ENCODE measurements at regions not wholly inside any gene's neighbourhood (a gene's known extent, or its start where the extent isn't known, plus 50 kb on each side); places are given as distances from the start of the nearest gene placed in this dataset.

DNA sequence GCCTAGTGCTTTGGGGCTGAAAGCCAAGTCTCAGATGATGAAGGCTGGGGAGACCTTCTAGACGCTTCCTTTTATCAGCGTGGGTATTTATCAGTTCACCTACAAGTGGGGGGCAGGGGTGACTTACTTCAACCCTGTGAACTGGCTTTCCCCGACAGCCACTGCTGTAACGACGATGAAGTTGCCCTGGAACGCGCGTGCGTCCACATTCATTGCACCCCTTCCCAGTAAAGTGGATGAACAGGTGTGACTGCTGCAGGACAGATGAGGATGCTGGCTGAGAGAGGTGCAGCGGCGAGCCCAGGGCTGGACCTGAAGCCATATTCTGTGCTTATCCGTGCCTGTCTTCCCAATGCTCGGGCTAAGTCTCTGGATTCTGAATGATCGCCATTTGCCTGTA lies 1122.3 kb downstream of the TBC1D22A start (continued):
- TF ChIP-seq, protein P1, sequence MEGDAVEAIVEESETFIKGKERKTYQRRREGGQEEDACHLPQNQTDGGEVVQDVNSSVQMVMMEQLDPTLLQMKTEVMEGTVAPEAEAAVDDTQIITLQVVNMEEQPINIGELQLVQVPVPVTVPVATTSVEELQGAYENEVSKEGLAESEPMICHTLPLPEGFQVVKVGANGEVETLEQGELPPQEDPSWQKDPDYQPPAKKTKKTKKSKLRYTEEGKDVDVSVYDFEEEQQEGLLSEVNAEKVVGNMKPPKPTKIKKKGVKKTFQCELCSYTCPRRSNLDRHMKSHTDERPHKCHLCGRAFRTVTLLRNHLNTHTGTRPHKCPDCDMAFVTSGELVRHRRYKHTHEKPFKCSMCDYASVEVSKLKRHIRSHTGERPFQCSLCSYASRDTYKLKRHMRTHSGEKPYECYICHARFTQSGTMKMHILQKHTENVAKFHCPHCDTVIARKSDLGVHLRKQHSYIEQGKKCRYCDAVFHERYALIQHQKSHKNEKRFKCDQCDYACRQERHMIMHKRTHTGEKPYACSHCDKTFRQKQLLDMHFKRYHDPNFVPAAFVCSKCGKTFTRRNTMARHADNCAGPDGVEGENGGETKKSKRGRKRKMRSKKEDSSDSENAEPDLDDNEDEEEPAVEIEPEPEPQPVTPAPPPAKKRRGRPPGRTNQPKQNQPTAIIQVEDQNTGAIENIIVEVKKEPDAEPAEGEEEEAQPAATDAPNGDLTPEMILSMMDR (conservative IDR thresholded peaks at IDR 0.05; ENCODE audit: low read depth in 2 of 2): no peak
- TF ChIP-seq EZH2phosphoT487 (IDR thresholded peaks at IDR 0.05; ENCODE audit: unreplicated experiment) (no peak), STAT1 (IDR thresholded peaks at IDR 0.05; ENCODE audit: unreplicated experiment) (no peak), ZNF114 (CRISPR knock-in tag; IDR thresholded peaks at IDR 0.05) (no peak), JUNB (IDR thresholded peaks at IDR 0.05; ENCODE audit: unreplicated experiment) (no peak), NANOG (IDR thresholded peaks at IDR 0.05; ENCODE audit: borderline replicate concordance) (no peak)
- TF ChIP-seq, protein P2, sequence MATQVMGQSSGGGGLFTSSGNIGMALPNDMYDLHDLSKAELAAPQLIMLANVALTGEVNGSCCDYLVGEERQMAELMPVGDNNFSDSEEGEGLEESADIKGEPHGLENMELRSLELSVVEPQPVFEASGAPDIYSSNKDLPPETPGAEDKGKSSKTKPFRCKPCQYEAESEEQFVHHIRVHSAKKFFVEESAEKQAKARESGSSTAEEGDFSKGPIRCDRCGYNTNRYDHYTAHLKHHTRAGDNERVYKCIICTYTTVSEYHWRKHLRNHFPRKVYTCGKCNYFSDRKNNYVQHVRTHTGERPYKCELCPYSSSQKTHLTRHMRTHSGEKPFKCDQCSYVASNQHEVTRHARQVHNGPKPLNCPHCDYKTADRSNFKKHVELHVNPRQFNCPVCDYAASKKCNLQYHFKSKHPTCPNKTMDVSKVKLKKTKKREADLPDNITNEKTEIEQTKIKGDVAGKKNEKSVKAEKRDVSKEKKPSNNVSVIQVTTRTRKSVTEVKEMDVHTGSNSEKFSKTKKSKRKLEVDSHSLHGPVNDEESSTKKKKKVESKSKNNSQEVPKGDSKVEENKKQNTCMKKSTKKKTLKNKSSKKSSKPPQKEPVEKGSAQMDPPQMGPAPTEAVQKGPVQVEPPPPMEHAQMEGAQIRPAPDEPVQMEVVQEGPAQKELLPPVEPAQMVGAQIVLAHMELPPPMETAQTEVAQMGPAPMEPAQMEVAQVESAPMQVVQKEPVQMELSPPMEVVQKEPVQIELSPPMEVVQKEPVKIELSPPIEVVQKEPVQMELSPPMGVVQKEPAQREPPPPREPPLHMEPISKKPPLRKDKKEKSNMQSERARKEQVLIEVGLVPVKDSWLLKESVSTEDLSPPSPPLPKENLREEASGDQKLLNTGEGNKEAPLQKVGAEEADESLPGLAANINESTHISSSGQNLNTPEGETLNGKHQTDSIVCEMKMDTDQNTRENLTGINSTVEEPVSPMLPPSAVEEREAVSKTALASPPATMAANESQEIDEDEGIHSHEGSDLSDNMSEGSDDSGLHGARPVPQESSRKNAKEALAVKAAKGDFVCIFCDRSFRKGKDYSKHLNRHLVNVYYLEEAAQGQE (IDR thresholded peaks at IDR 0.05; ENCODE audit: unreplicated experiment): no peak
- TF ChIP-seq, protein P3, sequence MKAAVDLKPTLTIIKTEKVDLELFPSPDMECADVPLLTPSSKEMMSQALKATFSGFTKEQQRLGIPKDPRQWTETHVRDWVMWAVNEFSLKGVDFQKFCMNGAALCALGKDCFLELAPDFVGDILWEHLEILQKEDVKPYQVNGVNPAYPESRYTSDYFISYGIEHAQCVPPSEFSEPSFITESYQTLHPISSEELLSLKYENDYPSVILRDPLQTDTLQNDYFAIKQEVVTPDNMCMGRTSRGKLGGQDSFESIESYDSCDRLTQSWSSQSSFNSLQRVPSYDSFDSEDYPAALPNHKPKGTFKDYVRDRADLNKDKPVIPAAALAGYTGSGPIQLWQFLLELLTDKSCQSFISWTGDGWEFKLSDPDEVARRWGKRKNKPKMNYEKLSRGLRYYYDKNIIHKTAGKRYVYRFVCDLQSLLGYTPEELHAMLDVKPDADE (IDR thresholded peaks at IDR 0.05): no peak

DNA sequence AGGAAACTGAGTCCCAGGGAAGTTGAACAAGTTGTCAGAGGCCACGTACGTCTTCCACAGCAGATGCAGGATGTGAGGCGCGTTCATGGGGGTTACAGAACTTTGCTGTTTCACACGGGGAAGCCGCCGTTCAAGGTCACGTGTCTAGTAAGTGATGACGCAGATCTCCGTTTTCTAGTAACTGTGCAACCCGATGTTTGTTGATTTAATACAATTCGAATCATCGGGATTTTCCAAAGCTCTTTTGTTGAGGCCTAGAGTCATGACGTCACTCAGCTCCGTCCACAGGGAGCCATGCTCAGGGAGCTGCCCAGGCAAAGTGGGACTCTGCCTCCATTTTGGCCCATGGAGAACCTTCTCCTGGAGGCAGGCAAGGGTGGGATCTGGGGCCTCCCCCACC lies 1121.8 kb downstream of the TBC1D22A start:
- Mint-ChIP-seq H3K4me3 (no peak overlapping the region), H3K27me3 (ENCODE audit: insufficient read depth, low read depth, poor library complexity) (peaks cover 3% of the 10 kb centered on the region)
- peaks cover 12% of the 10 kb centered on the region; the same call in 1 of the 2 replicates for H3K36me3 ChIP-seq (ENCODE audit: insufficient read depth)

More for the DNA sequence above, 1121.8 kb downstream of the TBC1D22A start:
- DNase-seq (ENCODE audit: low spot score) (no peak), ATAC-seq (no peak)
- Histone ChIP-seq H2AFZ (no peak overlapping the region), H4K20me1 (replicated peaks; ENCODE audit: insufficient read depth) (no peaks in the 10 kb centered on the region), H3K4me1 (ENCODE audit: insufficient read depth) (no peaks in the 10 kb centered on the region), H3F3A (replicated peaks; ENCODE audit: low read depth) (no peaks in the 10 kb centered on the region), H3K4me3 (no peak overlapping the region), H3K4me2 (no peak overlapping the region), H3K27me3 (ENCODE audit: insufficient read depth) (no peaks in the 10 kb centered on the region), H3K9me2 (ENCODE audit: insufficient read depth) (no peaks in the 10 kb centered on the region), H3K27ac (ENCODE audit: low read depth) (no peak overlapping the region), H3K79me2 (replicated peaks; ENCODE audit: insufficient read depth) (no peaks in the 10 kb centered on the region)
- Mint-ChIP-seq H3K27ac (no peak overlapping the region), H3K36me3 (ENCODE audit: low read depth) (peaks cover 16% of the 10 kb centered on the region; the same call in 2 of the 3 replicates), H3K9me3 (peaks cover 59% of the 10 kb centered on the region), H3K4me1 (no peaks in the 10 kb centered on the region; the same call in 2 of the 3 replicates)
- no peak for TF ChIP-seq NANOG (IDR thresholded peaks at IDR 0.05; ENCODE audit: borderline replicate concordance)
- TF ChIP-seq EZH2 (IDR thresholded peaks at IDR 0.05; ENCODE audit: low read depth, unreplicated experiment): no peak
- TF ChIP-seq, protein P2 (IDR thresholded peaks at IDR 0.05; ENCODE audit: unreplicated experiment): no peak

Data from GM23338 (cell line).